ENCODE measurements at regions not wholly inside any gene's neighbourhood (a gene's known extent, or its start where the extent isn't known, plus 50 kb on each side); places are given as distances from the start of the nearest gene placed in this dataset.
"Not testable (repeated sequence)": the region's sequence is repeated elsewhere in the genome, so short reads cannot be mapped to it uniquely, and the experiment has no call there.

DNA sequence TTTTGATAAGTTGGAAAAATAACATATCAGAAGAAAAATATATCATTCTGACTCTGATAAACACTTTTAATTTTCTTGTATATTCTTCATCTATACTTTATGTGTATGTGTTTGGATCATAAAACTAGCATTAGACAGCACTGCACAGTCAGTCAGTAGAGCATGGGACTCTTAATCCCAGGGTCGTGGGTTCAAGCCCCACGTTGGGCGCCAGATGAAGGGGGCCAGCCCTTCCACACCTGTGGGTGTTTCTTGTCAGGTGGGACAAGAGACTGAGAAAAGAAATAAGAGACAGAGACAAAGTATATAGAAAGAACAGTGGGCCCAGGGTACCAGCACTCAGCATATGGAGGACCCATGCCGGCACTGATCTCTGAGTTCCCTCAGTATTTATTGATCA is 546.0 kb upstream of the NR2F2 start:
- H3K4me3 ChIP-seq (ENCODE audit: low read length) = no peak overlapping the region
- no peak for DNase-seq (ENCODE audit: low read depth)
- TF ChIP-seq, protein P1, sequence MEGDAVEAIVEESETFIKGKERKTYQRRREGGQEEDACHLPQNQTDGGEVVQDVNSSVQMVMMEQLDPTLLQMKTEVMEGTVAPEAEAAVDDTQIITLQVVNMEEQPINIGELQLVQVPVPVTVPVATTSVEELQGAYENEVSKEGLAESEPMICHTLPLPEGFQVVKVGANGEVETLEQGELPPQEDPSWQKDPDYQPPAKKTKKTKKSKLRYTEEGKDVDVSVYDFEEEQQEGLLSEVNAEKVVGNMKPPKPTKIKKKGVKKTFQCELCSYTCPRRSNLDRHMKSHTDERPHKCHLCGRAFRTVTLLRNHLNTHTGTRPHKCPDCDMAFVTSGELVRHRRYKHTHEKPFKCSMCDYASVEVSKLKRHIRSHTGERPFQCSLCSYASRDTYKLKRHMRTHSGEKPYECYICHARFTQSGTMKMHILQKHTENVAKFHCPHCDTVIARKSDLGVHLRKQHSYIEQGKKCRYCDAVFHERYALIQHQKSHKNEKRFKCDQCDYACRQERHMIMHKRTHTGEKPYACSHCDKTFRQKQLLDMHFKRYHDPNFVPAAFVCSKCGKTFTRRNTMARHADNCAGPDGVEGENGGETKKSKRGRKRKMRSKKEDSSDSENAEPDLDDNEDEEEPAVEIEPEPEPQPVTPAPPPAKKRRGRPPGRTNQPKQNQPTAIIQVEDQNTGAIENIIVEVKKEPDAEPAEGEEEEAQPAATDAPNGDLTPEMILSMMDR (conservative IDR thresholded peaks at IDR 0.05; ENCODE audit: low read depth, low read length) = no peak

DNA sequence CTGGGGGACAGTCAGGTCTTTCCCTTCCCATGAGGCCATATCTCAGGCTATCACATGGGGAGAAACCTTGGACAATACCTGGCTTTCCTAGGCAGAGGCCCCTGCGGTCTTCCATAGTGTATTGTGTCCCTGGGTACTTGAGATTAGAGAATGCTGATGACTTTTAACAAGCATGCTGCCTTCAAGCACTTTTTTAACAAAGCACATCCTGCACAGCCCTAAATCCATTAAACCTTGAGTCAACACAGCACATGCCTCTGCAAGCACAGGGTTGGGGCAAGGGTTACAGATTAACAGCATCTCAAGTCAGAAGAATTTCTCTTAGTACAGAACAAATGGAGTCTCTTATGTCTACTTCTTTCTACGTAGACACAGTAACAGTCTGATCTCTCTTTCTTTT is 545.2 kb upstream of the NR2F2 start:
- DNase-seq (ENCODE audit: low read depth); H3K4me3 ChIP-seq (ENCODE audit: low read length): not testable (repeated sequence)

DNA sequence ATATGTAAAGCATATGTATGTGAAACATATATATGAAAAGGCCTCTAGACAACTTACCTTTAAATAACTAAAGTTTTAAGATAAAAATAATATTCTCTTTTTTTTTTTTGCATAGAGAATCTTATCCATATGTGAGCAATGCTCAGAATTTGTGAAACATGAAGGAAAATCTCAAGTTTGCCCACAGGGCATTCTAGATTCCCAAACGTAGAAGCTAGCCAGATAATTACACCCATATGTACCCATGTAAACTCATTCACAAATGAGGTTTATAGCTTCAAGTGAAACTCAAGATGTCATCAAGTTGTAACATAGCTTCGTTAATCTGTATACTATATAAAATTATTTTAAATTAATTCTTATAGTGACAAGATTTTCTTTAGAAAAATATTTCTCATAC is 537.3 kb upstream of the NR2F2 start:
- no peak for DNase-seq (ENCODE audit: low read depth)
- no peak overlapping the region for H3K4me3 ChIP-seq (ENCODE audit: low read length)
- TF ChIP-seq, protein P1 (conservative IDR thresholded peaks at IDR 0.05; ENCODE audit: low read depth, low read length) = no peak

DNA sequence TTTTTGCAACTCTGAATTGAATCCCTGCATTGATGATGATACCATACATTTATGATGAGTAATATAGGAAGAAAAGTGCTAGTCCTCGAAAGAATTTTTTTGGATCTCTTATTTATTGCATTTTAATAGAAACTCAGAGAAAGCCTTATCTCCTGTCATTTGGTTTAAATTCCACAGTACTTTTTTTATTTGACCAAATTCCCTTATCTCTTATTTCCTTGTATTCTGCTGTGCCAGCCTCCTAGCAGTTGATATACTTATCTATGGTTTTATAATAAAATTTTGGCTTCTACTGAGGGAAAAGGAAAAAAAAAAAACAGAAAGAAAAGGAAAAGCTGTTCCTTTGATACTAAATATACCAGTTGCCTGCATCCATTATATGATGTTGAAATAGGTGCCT is 535.1 kb upstream of the NR2F2 start:
- DNase-seq (ENCODE audit: low read depth) = no peak
- TF ChIP-seq, protein P1 (conservative IDR thresholded peaks at IDR 0.05; ENCODE audit: low read depth, low read length) = no peak
- H3K4me3 ChIP-seq (ENCODE audit: low read length) = no peak overlapping the region

DNA sequence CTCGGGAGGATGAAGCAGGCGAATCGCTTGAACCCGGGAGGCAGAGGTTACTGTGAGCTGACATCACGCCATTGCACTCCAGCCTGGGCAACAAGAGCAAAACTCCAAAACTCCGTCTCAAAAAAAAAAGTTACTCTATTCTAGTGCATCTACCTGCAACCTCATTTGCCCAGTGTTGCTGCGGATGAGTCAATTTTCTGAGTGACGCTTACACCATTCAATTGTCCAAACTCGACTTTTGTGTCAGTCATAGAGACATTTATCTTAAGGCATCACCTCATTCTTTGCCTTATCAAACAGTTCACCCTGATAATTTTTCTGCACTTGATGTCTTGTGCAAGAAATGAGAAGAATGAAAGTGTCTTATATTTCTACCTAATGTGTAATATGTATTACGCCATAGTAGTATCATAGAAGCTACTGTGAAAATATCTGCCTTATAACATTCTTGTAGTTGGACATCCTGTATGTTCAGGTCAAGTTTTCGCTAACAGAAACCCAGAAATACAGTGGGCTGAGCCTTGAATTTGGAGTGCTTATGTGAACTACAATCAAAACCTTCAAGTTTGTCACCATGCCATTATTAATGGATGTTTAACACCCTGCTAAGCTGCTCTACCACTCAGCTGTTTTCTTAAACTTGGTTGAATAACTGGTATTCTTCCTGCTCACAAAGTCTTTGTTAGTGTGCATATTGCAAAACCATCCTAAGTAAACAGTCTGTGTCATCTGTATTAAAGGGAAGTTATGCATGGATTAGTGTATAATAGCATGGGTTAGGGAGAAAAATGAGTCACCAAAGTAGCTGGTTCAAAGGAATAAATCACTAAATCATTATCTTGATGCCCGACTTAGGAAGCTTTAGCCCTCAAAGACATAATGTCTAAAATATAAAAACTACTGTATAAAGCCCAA is 531.0 kb upstream of the NR2F2 start:
- peak; percentile 93 for DNase-seq (ENCODE audit: low read depth)
- TF ChIP-seq, protein P1 (conservative IDR thresholded peaks at IDR 0.05; ENCODE audit: low read depth, low read length) = no peak
- H3K4me3 ChIP-seq (ENCODE audit: low read length) = no peak overlapping the region

DNA sequence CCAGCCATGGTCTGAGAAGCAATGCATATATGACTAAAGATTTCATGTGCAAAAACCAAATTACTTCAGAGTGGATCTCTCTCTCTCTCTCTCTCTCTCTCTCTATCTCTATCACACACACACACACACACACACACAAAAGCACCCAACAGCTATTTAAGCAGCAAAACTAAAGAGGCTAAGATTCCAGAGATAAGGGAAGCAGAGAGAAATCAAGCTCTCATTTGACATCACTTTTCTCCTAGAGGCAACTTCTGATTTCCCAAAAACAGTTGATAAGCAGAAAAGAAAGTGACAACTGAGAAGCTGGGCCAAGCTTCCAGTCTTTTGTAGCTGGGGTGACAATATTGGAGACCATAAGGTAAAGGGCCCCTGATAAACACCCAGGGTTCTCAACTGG is 526.0 kb upstream of the NR2F2 start:
- no peak for DNase-seq (ENCODE audit: low read depth)
- TF ChIP-seq, protein P1 (conservative IDR thresholded peaks at IDR 0.05; ENCODE audit: low read depth, low read length) = no peak
- H3K4me3 ChIP-seq (ENCODE audit: low read length) = no peak overlapping the region

DNA sequence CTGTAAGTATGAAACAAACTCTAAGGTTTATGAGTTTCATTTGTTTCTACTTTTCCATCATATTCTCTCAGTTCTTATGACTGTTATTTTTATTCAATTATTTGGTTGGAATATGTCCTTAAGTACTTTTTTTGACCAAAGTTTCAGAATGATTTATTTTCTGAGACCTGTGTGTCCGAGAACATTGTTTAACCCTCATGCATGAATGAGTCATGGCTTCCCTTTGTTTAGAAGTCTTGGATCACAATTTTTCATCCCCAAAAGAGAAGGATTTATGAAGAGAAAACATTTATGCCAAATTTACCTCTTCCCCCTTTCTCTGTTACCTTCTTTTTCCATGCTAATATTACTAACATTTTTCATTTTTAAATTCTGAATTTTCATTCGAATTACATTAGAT is 518.0 kb upstream of the NR2F2 start:
- H3K4me3 ChIP-seq (ENCODE audit: low read length) = no peak overlapping the region
- DNase-seq (ENCODE audit: low read depth) = no peak
- TF ChIP-seq, protein P1 (conservative IDR thresholded peaks at IDR 0.05; ENCODE audit: low read depth, low read length) = no peak
